ENCODE measurements at regions not wholly inside any gene's neighbourhood (a gene's known extent, or its start where the extent isn't known, plus 50 kb on each side); places are given as distances from the start of the nearest gene placed in this dataset.

- Histone ChIP-seq H3K9me2 (replicated peaks; ENCODE audit: insufficient read depth, low read length) (no peaks in the 10 kb centered on the region), H2AFZ (ENCODE audit: low read length) (no peak overlapping the region), H3K27me3 (replicated peaks; ENCODE audit: insufficient read depth, low read length) (no peaks in the 10 kb centered on the region), H4K20me1 (ENCODE audit: insufficient read depth, low read length) (no peaks in the 10 kb centered on the region), H3K79me2 (ENCODE audit: low read length) (no peaks in the 10 kb centered on the region), H3K9me3 (replicated peaks; ENCODE audit: insufficient read depth, low read length) (no peaks in the 10 kb centered on the region), H3K9ac (ENCODE audit: low read length) (no peak overlapping the region), H3K4me3 (ENCODE audit: low read length) (no peak overlapping the region), H3K4me2 (ENCODE audit: low read depth, low read length) (no peak overlapping the region), H3K27ac (ENCODE audit: low read length) (no peak overlapping the region), H3K4me1 (ENCODE audit: low read length) (no peaks in the 10 kb centered on the region), H3F3A (ENCODE audit: insufficient read depth, low read length) (no peaks in the 10 kb centered on the region), H3K36me3 (replicated peaks; ENCODE audit: insufficient read depth, low read length) (no peaks in the 10 kb centered on the region)
- no peak for TF ChIP-seq EZH2 (optimal IDR thresholded peaks at IDR 0.05; ENCODE audit: low read depth, low read length)
- DNase-seq, result no peak
Measured at GRCh38 chr6:164262348-164262747, 847.8 kb downstream of the QKI start.

GRCh38 chr6:164258421-164258820 lies 843.9 kb downstream of the QKI start:
- TF ChIP-seq CTCF (IDR thresholded peaks at IDR 0.05; ENCODE audit: low read length), result no peak
- no peak for TF ChIP-seq EZH2 (optimal IDR thresholded peaks at IDR 0.05; ENCODE audit: low read depth, low read length)
- no peak for TF ChIP-seq EZH2phosphoT487 (IDR thresholded peaks at IDR 0.05; ENCODE audit: low read length)
- no peak for DNase-seq
- H3K4me2 ChIP-seq (ENCODE audit: low read depth, low read length), result no peak overlapping the region

GRCh38 chr6:164252948-164253347 lies 838.4 kb downstream of the QKI start:
- H3K9ac ChIP-seq (ENCODE audit: low read length), result no peak overlapping the region
- H3K4me3 ChIP-seq (ENCODE audit: low read length), result no peak overlapping the region
- no peak overlapping the region for H3K4me2 ChIP-seq (ENCODE audit: low read depth, low read length)
- no peaks in the 10 kb centered on the region for H3K9me2 ChIP-seq (replicated peaks; ENCODE audit: insufficient read depth, low read length)
- no peaks in the 10 kb centered on the region for H3K27me3 ChIP-seq (replicated peaks; ENCODE audit: insufficient read depth, low read length)
- no peaks in the 10 kb centered on the region for H3K4me1 ChIP-seq (ENCODE audit: low read length)
- no peak for TF ChIP-seq EZH2phosphoT487 (IDR thresholded peaks at IDR 0.05; ENCODE audit: low read length)
- TF ChIP-seq EZH2 (optimal IDR thresholded peaks at IDR 0.05; ENCODE audit: low read depth, low read length), result no peak
- TF ChIP-seq CTCF (IDR thresholded peaks at IDR 0.05; ENCODE audit: low read length), result no peak
- no peaks in the 10 kb centered on the region for H3K79me2 ChIP-seq (ENCODE audit: low read length)
- no peak overlapping the region for H2AFZ ChIP-seq (ENCODE audit: low read length)
- no peak for DNase-seq
- no peaks in the 10 kb centered on the region for H3K9me3 ChIP-seq (replicated peaks; ENCODE audit: insufficient read depth, low read length)
- H4K20me1 ChIP-seq (ENCODE audit: insufficient read depth, low read length), result no peaks in the 10 kb centered on the region
- no peaks in the 10 kb centered on the region for H3K36me3 ChIP-seq (replicated peaks; ENCODE audit: insufficient read depth, low read length)
- no peaks in the 10 kb centered on the region for H3F3A ChIP-seq (ENCODE audit: insufficient read depth, low read length)
- no peak overlapping the region for H3K27ac ChIP-seq (ENCODE audit: low read length)

More at GRCh38 chr6:164258421-164258820, 843.9 kb downstream of the QKI start:
- H3K79me2 ChIP-seq (ENCODE audit: low read length), result no peaks in the 10 kb centered on the region
- no peak overlapping the region for H3K9ac ChIP-seq (ENCODE audit: low read length)
- no peaks in the 10 kb centered on the region for H3K9me2 ChIP-seq (replicated peaks; ENCODE audit: insufficient read depth, low read length)
- no peak overlapping the region for H3K4me3 ChIP-seq (ENCODE audit: low read length)
- H3F3A ChIP-seq (ENCODE audit: insufficient read depth, low read length), result no peaks in the 10 kb centered on the region
- no peaks in the 10 kb centered on the region for H3K9me3 ChIP-seq (replicated peaks; ENCODE audit: insufficient read depth, low read length)
- no peaks in the 10 kb centered on the region for H3K36me3 ChIP-seq (replicated peaks; ENCODE audit: insufficient read depth, low read length)
- no peak overlapping the region for H2AFZ ChIP-seq (ENCODE audit: low read length)
- no peaks in the 10 kb centered on the region for H3K4me1 ChIP-seq (ENCODE audit: low read length)
- H3K27ac ChIP-seq (ENCODE audit: low read length), result no peak overlapping the region
- H4K20me1 ChIP-seq (ENCODE audit: insufficient read depth, low read length), result no peaks in the 10 kb centered on the region
- no peaks in the 10 kb centered on the region for H3K27me3 ChIP-seq (replicated peaks; ENCODE audit: insufficient read depth, low read length)

GRCh38 chr6:164252291-164252690 lies 837.8 kb downstream of the QKI start:
- H3K9me3 ChIP-seq (replicated peaks; ENCODE audit: insufficient read depth, low read length), result no peaks in the 10 kb centered on the region
- no peaks in the 10 kb centered on the region for H3F3A ChIP-seq (ENCODE audit: insufficient read depth, low read length)
- H3K4me3 ChIP-seq (ENCODE audit: low read length), result no peak overlapping the region
- no peaks in the 10 kb centered on the region for H3K4me1 ChIP-seq (ENCODE audit: low read length)
- no peak for DNase-seq
- H3K27me3 ChIP-seq (replicated peaks; ENCODE audit: insufficient read depth, low read length), result no peaks in the 10 kb centered on the region
- no peaks in the 10 kb centered on the region for H4K20me1 ChIP-seq (ENCODE audit: insufficient read depth, low read length)
- H3K79me2 ChIP-seq (ENCODE audit: low read length), result no peaks in the 10 kb centered on the region
- H3K9me2 ChIP-seq (replicated peaks; ENCODE audit: insufficient read depth, low read length), result no peaks in the 10 kb centered on the region
- no peak overlapping the region for H3K4me2 ChIP-seq (ENCODE audit: low read depth, low read length)
- H3K27ac ChIP-seq (ENCODE audit: low read length), result no peak overlapping the region
- H3K9ac ChIP-seq (ENCODE audit: low read length), result no peak overlapping the region
- no peak overlapping the region for H2AFZ ChIP-seq (ENCODE audit: low read length)
- H3K36me3 ChIP-seq (replicated peaks; ENCODE audit: insufficient read depth, low read length), result no peaks in the 10 kb centered on the region
- TF ChIP-seq EZH2 (optimal IDR thresholded peaks at IDR 0.05; ENCODE audit: low read depth, low read length) (no peak), EZH2phosphoT487 (IDR thresholded peaks at IDR 0.05; ENCODE audit: low read length) (no peak), CTCF (IDR thresholded peaks at IDR 0.05; ENCODE audit: low read length) (no peak)

Measured in MM.1S (cell line).